Esophagus (tissue), 2 donors: ENCODE measurements at regions not wholly inside any gene's neighbourhood (a gene's known extent, or its start where the extent isn't known, plus 50 kb on each side); places are given as distances from the start of the nearest gene placed in this dataset.
A peak's percentile ranks its signal among the peaks of the same experiment; 100 is the strongest.

Source experiments
- H3K27ac ChIP-seq, 2 donors: one replicate each; pipeline ENCODE4 v1.5.1; 2013; ENCODE audit warnings: low read depth in 2 of 2, mild to moderate bottlenecking in 2 of 2, inconsistent platforms in 1 of 2, low read length in 1 of 2, moderate library complexity in 1 of 2
- H3K27me3 ChIP-seq, 2 donors: one replicate each; pipeline ENCODE4 v1.6.1; 2013; ENCODE audit warnings: low read length in 2 of 2, control low read depth in 1 of 2, mild to moderate bottlenecking in 1 of 2; ENCODE audit not compliant: insufficient read depth in 2 of 2, control insufficient read depth in 1 of 2
- H3K36me3 ChIP-seq, 2 donors: one replicate each; pipeline ENCODE4 v1.6.1; 2013; ENCODE audit warnings: low read length in 1 of 2; ENCODE audit not compliant: control insufficient read depth in 2 of 2, insufficient read depth in 2 of 2
- H3K4me1 ChIP-seq, 2 donors: one replicate each; pipeline ENCODE4 v1.6.1; 2013; ENCODE audit warnings: low read length in 1 of 2; ENCODE audit not compliant: control insufficient read depth in 2 of 2, insufficient read depth in 2 of 2
- H3K4me3 ChIP-seq, 2 donors: one replicate each; pipeline ENCODE4 v1.5.1; 2013; ENCODE audit warnings: low read length in 2 of 2, mild to moderate bottlenecking in 2 of 2, low read depth in 1 of 2, moderate library complexity in 1 of 2
- H3K9me3 ChIP-seq, 2 donors: one replicate each; pipeline ENCODE4 v1.6.1; 2013; ENCODE audit warnings: mild to moderate bottlenecking in 2 of 2, low read depth in 1 of 2, low read length in 1 of 2, moderate library complexity in 1 of 2; ENCODE audit not compliant: control insufficient read depth in 2 of 2, insufficient read depth in 1 of 2
- WGBS, 2 donors: extraction: QIAGEN DNeasy Blood & Tissue Kit; methylation state at CpG; one replicate each; pipeline ENCODE4 v1.1.7; 2013; 5-methylcytosine and 5-hydroxymethylcytosine counted together
- donor health status: healthy with polysubstance abuse.
- donor health status: Bipolar disorder and iron deficiency.

DNA sequence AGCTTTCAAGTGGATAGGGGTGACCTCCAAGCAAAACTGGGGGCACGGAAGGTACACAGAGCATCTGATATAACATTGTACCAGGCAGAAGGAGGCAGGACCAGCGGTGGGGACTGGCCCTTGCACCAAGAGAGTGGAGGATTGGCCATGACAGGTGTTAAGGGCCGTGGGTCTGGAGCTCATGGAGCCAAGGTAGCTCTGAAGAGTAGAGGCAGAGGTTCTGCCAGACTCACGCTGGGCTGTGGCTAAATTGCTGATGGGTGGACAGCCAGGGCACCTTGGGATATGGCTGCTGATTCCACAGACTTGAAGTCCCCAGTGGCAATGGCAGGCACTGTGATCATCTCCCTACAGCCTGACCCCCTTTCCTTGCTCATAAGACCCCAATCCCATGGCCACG, 65.9 kb upstream of the NKD1 start:
- Histone ChIP-seq H3K9me3 (no peaks in the 10 kb centered on the region), H3K27me3 (peaks cover 0 to 2% of the 10 kb centered on the region in 2 donors), H3K27ac (no peak overlapping the region), H3K36me3 (no peaks in the 10 kb centered on the region), H3K4me3 (no peak overlapping the region), H3K4me1 (peaks cover 4 to 5% of the 10 kb centered on the region in 2 donors)
- 87 to 88% methylated on average over 5 of the region's 5 CpGs for WGBS, 2 donors

DNA sequence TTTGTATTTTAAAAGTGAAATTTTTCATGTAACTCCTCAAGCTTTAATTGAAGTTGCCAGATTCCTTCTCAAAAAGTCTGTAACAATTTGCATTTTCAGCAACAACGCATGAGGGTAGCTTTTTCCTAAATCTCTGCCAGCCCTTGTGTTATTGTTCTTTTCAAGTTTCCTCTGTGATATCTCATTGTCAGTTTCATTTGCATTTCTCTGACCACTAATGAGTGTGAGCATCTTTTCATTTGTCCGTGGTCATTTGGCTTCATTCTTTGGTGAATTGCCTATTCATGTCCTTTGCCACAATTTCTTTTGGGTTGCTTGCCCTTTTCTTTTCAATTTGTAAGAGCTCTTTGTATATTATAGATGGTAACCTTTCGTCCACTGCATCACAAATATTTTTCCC, 68.0 kb upstream of the NKD1 start:
- no peak overlapping the region for H3K4me3 ChIP-seq
- H3K4me1 ChIP-seq, result peaks cover 4 to 5% of the 10 kb centered on the region in 2 donors
- H3K9me3 ChIP-seq, result no peaks in the 10 kb centered on the region
- 74 to 80% methylated on average over 3 of the region's 3 CpGs for WGBS, 2 donors
- no peak overlapping the region for H3K27ac ChIP-seq
- H3K36me3 ChIP-seq, result no peaks in the 10 kb centered on the region
- H3K27me3 ChIP-seq, result no peaks in the 10 kb centered on the region

DNA sequence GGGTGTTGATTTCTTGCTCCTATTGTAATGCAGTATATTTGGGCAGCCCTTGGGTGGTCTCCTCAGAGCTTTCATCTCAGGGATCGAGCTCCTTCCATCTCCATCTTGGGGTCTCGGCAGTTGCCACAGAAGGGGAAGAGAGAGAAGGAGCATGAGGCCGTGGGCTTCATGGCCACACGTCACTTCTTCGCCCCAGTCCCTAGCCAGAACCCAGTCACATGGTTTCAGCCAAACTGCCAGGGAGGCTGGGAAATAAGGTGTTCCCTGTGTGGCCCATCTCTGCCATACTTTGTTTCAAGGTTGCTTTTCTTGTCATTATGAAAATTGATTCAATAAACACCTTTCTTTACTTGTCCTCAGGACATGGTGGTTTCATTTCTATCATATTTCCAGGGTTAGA, 68.4 kb upstream of the NKD1 start:
- 88 to 89% methylated on average over 5 of the region's 5 CpGs for WGBS, 2 donors

DNA sequence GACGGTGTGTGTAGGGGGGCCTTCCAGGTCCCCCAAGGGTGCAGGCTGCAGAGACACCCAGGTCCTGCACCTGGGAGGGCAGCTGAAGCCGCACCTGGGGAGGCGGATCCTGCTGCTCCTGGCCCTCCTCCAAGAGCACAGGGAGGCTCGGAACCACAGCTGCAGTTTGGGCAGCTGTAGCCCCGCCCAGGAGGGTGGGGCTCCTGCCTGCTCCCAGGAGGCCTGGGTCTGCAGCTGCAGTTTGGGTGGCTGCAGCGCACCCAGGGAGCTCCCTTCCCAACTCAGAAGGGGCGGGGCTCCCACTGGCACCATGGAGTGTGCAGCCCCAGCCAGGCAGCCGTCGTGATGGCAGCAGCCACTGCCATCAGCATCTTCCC, 69.4 kb upstream of the NKD1 start:
- H3K36me3 ChIP-seq, result no peaks in the 10 kb centered on the region
- H3K4me3 ChIP-seq, result peak overlapping the region in 1 of 2 donors; percentile 3
- 41 to 49% methylated on average over 9 of the region's 9 CpGs for WGBS, 2 donors
- no peaks in the 10 kb centered on the region for H3K27me3 ChIP-seq
- H3K9me3 ChIP-seq, result no peaks in the 10 kb centered on the region
- H3K4me1 ChIP-seq, result peaks cover 4 to 5% of the 10 kb centered on the region in 2 donors
- no peak overlapping the region for H3K27ac ChIP-seq

More for the DNA sequence above, 68.4 kb upstream of the NKD1 start:
- no peak overlapping the region for H3K27ac ChIP-seq
- no peaks in the 10 kb centered on the region for H3K27me3 ChIP-seq
- no peaks in the 10 kb centered on the region for H3K36me3 ChIP-seq
- no peak overlapping the region for H3K4me3 ChIP-seq
- no peaks in the 10 kb centered on the region for H3K9me3 ChIP-seq
- H3K4me1 ChIP-seq, result peaks cover 4 to 5% of the 10 kb centered on the region in 2 donors

DNA sequence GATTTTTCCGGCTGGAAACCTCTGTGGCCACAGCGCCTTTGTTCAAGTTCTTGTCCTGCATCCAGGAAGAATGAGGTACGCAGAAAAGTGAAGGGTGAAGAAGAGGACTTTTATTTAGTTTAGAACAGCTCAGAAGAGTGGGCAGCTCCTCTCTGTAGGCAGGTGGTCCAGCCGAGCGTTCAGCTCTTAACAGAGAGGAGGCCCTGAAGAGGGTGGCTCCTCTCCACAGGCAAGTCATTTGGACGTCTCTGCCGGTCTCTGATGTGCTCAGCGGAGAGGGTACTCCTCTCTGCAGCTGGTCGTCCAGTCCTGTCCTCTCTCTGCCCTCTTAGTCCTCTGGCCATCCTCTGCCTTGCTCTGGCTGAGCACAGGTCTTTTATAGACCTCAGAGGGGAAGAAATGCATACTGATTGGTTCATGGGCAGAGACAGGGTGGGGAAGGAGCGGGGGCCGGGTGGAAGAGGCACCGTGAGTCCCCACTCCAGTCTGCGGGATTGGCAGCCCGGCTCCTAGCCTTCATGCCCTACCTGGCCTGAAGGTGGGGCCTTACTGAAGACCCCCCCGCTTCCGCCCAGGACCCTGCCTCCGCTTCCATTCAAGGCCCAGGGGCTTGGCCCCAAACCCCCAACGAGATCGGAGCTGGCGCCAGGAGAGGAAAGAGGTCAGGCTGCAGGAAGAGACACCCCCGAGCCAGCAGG, 70.0 kb upstream of the NKD1 start:
- H3K27me3 ChIP-seq, result no peaks in the 10 kb centered on the region
- no peaks in the 10 kb centered on the region for H3K36me3 ChIP-seq
- 56 to 69% methylated on average over 21 of the region's 21 CpGs for WGBS, 2 donors
- no peak overlapping the region for H3K27ac ChIP-seq
- peaks cover 4 to 5% of the 10 kb centered on the region in 2 donors for H3K4me1 ChIP-seq
- no peaks in the 10 kb centered on the region for H3K9me3 ChIP-seq
- peak overlapping the region in 1 of 2 donors; percentile 3 for H3K4me3 ChIP-seq

DNA sequence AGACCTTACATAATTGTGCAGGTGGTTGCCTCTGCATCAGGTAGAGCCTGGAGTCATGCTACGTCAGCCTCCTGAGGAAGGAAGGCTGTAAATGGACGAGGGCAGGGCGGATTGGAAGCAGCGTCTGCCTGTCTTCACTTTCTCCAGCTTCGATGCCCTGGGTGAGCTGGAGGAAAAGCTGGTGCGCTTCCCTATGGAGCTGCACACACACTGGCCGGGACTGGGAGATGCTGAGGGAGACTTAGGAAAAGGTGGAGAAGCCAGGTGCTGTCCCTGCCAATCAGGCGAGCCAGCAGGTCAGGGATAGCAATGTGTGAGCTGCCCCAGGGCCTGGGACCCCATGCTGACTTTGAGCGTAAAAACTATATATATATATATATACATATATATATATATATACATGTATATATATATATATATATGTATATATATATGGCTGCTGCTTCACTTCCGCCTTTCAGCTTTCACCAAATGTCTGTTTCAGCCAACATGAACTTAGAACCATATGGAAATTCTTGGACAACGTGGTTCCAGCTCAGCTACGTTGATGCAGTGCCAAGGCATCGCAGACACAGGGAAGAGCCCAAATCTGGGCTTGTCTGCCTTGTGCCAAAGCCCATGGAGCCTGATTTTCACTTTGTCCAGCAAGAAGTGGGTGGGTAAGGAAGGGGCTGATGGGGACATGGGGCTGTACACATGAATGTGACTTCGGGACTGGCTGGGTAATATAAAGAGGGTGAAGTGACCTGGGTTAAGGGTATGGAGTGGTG, 71.5 kb upstream of the NKD1 start:
- Histone ChIP-seq H3K27me3 (no peaks in the 10 kb centered on the region), H3K9me3 (no peaks in the 10 kb centered on the region), H3K27ac (no peak overlapping the region), H3K4me1 (peaks cover 4 to 5% of the 10 kb centered on the region in 2 donors), H3K4me3 (no peak overlapping the region), H3K36me3 (no peaks in the 10 kb centered on the region)
- 78 to 82% methylated on average over 14 of the region's 14 CpGs for WGBS, 2 donors

DNA sequence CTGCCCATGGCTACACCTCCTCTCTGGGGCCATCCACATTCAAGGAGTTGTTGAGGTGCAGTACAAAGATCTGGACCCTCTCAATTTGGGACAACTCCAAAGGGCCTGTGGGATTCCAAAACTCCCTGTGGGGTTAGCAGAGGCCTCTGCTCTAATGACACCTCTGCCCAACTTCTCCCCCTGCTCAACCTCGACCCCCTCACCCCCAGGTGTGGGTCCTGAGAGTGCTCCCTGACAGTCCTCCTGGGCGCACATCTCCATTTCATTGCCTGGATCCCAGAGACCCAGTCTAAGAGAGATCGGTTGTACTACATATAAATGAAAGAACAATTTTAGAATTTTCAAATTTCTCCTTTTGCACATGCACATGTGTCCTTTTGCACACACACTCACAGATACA, 73.0 kb upstream of the NKD1 start:
- Histone ChIP-seq H3K4me1 (peaks cover 4 to 5% of the 10 kb centered on the region in 2 donors), H3K9me3 (no peaks in the 10 kb centered on the region), H3K27ac (no peak overlapping the region), H3K4me3 (no peak overlapping the region), H3K27me3 (no peaks in the 10 kb centered on the region), H3K36me3 (no peaks in the 10 kb centered on the region)
- 81 to 82% methylated on average over 3 of the region's 3 CpGs for WGBS, 2 donors

DNA sequence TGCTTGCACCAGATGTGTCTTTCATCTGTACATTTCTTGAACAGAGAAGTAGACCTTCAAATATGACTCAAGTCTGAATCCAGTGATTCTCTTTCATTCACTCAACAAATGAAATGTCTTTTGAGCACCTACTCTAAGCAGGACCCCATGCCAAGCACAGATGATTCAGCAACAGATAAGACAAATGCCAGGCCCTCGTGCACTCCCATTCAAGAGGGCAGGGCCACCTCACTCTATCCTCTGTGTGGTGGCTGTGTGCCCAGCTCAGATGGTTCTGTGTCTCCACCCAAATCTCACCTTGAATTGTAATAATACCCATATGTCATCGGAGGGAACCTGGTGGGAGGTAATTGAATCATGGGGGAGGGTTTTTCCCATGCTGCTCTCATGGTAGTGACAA, 74.1 kb upstream of the NKD1 start:
- Histone ChIP-seq H3K4me1 (peaks cover 4 to 5% of the 10 kb centered on the region in 2 donors), H3K27me3 (no peaks in the 10 kb centered on the region), H3K9me3 (no peaks in the 10 kb centered on the region), H3K4me3 (no peak overlapping the region), H3K27ac (no peak overlapping the region), H3K36me3 (no peaks in the 10 kb centered on the region)
- 40 to 51% methylated on average over 2 of the region's 2 CpGs for WGBS, 2 donors

DNA sequence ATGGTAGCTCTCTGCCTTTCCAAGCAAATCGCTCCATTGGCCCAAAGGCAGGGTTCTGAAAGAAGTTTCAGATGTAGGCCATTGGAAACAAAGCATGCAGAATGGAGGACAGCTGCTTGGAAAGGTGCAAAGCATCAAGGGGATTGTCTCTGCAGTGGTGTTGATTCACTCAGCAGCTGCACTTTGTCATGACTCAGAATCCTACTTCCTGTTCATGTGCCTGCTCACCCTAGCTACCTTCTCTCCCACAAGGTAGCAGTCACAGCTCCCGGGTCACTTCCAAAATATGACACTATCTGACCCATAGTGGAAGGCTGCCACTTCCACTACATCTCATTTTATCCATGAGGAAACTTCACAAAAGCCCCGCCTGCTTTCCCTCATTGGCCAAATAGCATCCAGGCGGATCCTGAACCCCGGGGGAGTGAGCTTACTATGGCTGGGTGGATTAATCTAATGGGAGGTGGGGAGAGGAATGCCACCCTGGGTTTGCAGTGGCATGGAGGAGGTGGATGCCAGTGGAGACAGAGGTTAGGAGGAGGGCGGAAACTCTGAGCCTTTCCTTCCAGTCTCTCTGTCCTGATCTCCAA, 74.7 kb upstream of the NKD1 start:
- H3K4me1 ChIP-seq, result peaks cover 3% of the 10 kb centered on the region in 2 donors
- H3K27ac ChIP-seq, result no peak overlapping the region
- H3K27me3 ChIP-seq, result no peaks in the 10 kb centered on the region
- no peak overlapping the region for H3K4me3 ChIP-seq
- 71 to 72% methylated on average over 6 of the region's 6 CpGs for WGBS, 2 donors
- H3K36me3 ChIP-seq, result no peaks in the 10 kb centered on the region
- H3K9me3 ChIP-seq, result no peaks in the 10 kb centered on the region
